ENCODE measurements at regions not wholly inside any gene's neighbourhood (a gene's known extent, or its start where the extent isn't known, plus 50 kb on each side); places are given as distances from the start of the nearest gene placed in this dataset.

DNA sequence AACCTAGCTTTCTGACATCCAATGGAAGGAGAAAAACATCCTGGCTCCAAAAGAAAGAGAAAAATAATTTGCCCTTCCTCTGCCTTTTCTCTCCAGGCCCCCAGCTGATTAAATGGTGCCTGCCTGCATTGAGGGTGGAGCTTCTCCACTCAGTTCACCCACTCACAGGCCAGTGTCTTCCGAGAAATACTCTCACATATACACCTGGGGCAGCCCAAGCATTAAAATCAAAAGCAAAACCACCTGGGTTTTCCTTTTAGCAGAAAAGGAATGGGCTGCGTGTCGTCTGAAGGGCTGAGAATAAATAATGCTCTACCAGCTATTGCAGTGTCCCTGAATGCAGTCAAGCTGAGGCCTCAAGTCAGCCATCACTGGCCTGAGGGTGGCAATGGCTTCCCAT is 1143.8 kb upstream of the TENM4 start:
- no peak for TF ChIP-seq POLR2A (IDR thresholded peaks at IDR 0.05)
- TF ChIP-seq, protein P1, sequence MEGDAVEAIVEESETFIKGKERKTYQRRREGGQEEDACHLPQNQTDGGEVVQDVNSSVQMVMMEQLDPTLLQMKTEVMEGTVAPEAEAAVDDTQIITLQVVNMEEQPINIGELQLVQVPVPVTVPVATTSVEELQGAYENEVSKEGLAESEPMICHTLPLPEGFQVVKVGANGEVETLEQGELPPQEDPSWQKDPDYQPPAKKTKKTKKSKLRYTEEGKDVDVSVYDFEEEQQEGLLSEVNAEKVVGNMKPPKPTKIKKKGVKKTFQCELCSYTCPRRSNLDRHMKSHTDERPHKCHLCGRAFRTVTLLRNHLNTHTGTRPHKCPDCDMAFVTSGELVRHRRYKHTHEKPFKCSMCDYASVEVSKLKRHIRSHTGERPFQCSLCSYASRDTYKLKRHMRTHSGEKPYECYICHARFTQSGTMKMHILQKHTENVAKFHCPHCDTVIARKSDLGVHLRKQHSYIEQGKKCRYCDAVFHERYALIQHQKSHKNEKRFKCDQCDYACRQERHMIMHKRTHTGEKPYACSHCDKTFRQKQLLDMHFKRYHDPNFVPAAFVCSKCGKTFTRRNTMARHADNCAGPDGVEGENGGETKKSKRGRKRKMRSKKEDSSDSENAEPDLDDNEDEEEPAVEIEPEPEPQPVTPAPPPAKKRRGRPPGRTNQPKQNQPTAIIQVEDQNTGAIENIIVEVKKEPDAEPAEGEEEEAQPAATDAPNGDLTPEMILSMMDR (IDR thresholded peaks at IDR 0.05) = no peak
